T47D (cell line): ENCODE measurements at regions not wholly inside any gene's neighbourhood (a gene's known extent, or its start where the extent isn't known, plus 50 kb on each side); places are given as distances from the start of the nearest gene placed in this dataset.

Experiments
- DNase-seq, 2 experiments: peaks; one replicate each; pipeline versions ENCODE4 v3.0.0 to v3.0.0-alpha.2; 2011 to 2012; ENCODE audit warnings: low read depth in 1 of 2, low spot score in 1 of 2
- JUND ChIP-seq: IDR thresholded peaks from 2 replicates; pipeline ENCODE4 v1.6.1; 2012; ENCODE audit warnings: low read depth
- in situ Hi-C: cut with HindIII; loops from 2 replicates; pipeline ENCODE4 v1.10.0; 2016; ENCODE audit warnings: low sequenced_read_pairs, low pct_unique_long_range_greater_than_20kb

DNA sequence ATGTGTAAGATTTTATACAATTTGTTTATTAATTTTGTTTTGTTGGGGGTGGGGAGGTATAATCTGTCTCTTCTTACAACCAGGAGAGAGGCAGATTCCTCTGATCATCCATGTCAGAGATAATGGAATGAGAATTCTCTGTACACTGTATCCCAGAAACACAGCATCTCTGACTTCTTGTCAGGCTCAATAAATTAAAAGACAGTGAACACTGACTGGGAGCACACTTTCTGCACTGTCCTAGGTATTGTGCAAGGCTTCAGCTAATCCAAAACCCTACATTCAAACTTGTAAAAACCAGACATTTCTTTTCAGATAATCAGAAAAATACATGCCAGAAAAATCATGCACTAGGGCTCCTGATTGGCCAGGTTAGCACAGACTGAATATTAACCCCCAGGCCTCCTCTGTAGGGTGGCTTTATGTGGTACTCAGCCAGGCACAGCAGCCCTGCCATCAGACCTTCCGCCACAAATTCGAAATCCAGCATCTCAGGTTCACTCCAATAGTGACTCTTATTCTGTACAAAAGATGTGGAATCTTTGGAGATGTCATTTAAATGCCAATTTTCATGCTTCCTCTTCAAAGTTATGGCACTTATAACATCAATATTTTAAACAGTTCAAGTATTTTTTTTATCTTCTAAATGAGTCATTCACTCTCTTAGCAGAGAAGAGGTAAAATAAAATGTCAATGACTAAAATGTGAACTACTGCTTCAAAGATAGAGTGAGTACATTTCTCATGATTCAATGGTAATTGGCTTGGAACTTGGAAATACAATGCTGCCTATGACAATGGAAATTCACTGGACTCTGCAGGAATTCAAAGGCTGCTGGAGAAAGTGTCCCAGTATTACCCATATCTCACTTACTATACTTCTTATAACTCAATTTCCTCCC, 211.5 kb downstream of the KLF12 start:
- no peak for DNase-seq
- TF ChIP-seq JUND, result no peak
- in situ Hi-C loops, result no loop called here

DNA sequence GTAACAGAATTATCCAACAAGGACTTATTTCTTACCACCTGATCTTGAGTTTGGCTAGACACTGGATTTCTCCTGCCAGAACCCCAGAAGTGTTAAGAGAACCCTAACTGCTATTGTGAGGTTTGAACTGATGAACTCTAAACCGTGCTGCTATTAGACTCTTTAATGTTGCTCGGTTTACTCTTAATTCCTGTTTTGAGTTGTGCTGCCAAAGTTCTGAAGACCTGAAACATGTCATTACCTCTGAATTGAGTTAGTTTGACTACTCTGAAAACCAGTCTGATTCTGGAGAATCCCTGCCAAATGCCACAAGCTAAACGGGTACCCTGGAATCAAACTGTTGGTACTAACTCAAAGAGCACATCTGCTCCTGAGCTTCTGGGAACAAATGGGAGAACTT, 215.5 kb downstream of the KLF12 start:
- in situ Hi-C loops, result no loop called here
- TF ChIP-seq JUND, result no peak
- no peak for DNase-seq

DNA sequence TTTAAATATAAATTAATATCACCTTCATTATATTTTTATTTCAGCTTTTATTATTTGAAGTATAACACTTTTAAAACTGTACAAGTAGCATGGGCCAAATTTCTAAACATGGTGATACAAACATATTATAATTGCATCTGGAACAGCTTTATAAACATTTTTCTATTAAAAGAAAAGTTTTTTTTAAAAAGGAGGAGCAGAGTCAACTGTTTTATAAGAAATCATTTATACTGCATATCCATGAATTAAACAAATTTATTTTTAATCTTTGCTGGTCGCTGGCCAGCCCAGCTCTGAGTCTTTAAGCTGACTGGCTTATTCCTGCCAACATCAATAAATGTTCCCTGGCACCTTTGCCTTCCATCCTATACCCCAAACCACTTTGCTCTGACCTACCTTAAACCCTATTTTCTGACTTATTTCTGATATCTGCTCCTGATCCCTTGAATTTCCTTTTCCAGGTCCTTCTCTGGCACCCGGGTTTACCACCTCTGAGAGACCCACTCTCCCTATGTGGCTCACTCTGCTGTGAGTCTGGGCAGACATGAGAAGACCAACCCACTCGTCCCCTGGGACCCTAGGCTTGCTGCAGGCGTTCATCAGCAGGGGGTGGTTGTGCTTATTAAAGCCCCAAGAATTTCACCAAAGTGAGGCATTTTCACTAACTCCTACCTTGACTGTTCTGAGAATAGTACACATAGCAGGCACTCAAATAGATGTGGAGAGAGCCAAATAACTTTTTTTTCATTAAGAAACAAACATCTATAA, 220.3 kb downstream of the KLF12 start:
- in situ Hi-C loops, result no loop called here
- no peak for TF ChIP-seq JUND
- DNase-seq, result no peak

DNA sequence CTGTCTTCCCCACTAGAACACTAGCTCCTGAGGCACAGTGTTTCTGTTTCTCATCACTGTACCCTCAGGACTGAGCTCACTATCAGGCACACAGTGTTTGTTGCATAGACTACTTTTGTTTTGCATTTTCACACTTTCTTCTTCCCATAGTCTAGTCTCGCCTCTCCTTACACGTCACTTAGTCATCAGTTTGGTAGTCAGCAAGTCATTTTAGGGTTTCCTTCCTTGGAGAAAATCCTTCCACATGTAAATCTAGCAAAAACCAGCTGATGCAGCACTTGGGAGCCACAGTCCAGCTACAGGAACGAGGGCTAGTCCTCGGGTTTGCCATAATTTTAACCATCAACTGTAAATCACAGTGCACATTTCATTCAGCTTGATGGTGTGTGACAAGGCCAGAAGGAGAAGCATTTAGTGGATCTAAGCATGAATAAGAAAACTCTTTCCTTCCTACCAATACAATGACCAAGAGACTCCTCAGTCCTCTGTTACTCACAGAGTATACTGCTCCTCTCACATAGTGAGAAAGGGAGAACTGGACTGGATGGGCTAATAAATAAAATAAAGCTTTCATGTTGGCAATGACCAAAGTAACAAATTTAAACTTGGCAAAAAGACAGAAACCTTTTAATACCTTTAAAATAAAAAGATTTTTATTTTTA, 221.0 kb downstream of the KLF12 start:
- no peak for DNase-seq
- in situ Hi-C loops, result no loop called here
- no peak for TF ChIP-seq JUND

DNA sequence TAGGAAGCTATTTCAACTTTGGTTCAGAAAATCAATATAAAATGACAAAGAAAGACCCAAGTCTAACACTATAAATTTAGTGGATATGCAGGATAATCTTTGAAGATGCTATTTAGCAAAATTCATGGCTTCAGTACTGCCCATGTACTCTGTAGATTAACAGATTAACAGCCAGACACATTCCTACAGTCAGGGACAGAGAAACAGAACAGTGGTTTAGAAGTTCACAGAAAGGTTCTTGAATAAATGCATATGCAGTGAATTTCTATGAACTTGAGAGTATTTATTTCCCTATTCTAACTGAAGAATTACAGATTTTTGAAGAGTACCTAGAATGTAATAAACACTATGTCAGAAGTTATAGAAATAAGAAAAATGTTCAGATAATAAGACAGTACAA, 222.8 kb downstream of the KLF12 start:
- in situ Hi-C loops, result no loop called here
- TF ChIP-seq JUND, result no peak
- no peak for DNase-seq

DNA sequence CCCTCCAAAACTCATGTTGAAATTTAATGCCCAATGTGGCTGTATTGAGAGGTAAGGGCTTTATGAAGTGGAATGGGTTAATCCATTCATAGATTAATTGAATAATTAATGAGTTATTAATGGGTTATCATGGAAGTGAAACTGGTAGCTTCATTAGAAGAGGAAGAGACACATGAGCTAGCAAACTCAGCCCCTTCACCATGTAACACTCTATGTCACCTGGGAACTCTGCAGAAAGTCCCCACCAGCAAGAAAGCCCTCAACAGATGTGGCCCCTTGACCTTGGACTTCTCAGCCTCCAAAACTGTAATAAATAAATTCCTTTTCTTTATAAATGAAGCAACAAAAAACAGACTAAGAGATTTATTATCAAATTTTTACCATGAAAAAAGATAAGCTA, 223.5 kb downstream of the KLF12 start:
- DNase-seq, result no peak
- TF ChIP-seq JUND, result no peak
- in situ Hi-C loops, result no loop called here

DNA sequence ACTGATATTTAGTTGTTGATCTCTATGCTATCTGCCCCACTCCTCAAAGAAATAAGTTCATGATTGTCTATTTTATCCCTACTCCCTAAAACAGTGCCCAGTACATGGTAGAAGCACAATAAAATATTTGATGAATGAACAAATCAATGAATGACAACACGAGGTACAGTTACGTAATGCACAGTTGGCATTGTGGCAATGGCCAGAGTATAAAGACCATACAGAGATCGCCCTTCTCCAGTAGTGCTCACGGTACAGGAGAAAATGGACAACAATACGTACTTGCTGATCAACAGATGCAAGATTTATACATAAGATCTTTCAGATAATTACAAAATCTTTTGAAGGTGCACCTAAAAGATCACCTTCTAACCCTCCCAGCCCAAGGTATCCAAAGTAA, 225.4 kb downstream of the KLF12 start:
- DNase-seq, result no peak
- in situ Hi-C loops, result no loop called here
- no peak for TF ChIP-seq JUND

DNA sequence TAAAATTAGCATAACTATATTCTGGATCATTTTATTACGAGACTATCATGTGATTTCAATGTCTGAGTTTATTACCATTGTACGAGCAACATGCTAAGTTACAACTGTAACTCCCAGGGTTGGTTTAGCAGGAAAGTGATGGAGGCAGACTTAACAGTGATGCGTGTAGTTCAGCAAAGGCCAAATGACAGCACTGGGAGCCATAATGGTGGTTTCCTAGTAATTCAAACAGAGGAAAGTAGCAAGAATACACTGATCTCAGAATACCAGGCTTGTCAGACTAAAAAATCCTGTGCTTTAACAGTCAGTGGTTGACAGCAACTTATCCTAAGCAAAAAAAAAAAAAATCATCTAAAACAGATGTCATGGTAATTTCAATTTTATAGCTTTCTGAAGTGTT, 229.6 kb downstream of the KLF12 start:
- in situ Hi-C loops, result no loop called here
- no peak for TF ChIP-seq JUND
- no peak for DNase-seq

DNA sequence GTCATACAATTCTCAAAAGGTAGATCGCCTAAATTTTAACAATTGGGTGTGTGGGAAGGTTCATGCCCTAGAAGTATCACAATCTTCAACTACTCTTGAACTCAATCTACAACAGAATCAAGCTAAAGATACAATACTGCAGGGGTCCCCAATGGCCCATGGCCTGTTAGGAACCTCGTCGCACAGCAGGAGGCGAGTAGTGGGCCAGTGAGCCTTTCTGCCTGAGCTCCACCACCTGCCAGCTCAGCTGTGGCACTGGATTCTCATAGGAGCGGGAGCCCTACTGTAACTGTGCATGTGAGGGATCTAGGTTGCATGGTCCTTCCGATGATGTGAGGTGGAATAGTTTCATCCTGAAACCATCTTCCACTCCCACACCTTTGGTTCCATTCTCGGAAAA, 230.6 kb downstream of the KLF12 start:
- TF ChIP-seq JUND, result no peak
- no peak for DNase-seq
- in situ Hi-C loops, result no loop called here

DNA sequence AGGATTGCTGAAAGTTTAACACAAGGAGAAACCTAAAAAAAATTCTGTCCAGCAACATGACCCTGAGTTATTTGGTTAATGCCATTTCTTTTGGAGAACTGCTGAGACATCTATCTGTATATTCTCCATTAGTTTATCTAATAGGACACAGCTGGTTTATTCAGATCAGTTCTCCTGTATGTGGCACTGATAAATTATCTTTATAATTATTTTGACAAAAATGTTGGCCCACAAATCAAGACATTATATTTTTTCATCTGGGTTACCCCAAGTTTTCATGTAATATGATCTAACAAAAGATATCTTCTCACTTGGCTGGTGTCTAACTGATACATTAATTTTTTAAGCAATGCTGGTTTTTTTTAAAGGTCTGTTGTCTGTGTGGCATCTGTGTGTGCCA, 231.4 kb downstream of the KLF12 start:
- no peak for DNase-seq
- no peak for TF ChIP-seq JUND
- in situ Hi-C loops, result no loop called here

DNA sequence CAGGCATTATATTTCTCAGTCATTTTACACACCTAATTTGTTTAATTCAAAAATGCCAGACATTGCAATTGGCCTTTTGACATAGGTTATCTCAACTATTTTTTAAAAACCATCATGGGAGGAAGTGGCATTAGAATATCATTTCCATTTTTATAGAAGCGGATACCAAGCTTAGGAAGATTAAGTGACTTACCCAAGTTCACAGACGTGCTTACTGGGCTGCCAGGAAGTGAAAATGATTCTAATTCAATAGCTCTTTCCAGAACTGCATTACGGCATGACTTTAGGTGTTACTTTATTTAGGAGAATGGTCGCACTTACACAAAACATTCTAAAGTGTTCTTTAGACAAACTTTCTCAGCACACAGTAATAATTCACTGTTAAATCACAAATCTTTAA, 231.9 kb downstream of the KLF12 start:
- no peak for DNase-seq
- in situ Hi-C loops, result no loop called here
- TF ChIP-seq JUND, result no peak

DNA sequence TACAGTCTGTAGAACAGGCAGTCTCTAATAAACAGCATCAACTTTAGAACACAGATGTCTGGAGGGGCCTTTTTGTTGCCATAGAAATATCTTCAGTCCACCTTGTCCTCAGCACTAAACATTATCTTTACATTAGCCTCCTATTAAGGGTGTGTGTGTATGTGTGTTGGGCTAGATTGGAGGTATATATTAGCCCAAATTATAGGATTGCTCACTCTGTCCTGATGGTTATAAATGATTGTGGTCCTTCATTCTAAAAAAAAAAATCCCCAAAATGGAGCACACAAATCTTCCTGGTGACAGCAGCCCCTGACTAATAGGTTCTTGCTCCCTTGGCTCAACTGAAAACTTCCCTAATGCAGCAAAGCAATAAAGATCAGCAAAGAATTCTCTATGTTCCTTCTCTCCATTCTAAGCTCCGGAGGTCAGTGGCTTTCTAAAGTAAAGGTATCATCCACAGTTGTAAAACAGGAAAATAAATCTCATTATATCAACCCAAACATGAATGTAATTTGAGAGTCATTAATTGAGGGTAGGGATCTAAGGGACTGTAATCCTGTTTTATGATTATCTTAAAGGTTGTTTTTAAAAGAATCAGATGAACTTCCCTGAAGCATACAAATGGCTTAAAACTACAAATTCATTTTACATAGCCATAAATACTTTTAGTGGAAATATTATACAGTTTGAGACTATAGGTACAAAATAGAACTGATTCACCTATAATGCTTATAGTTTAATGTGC, 232.7 kb downstream of the KLF12 start:
- no peak for TF ChIP-seq JUND
- in situ Hi-C loops, result no loop called here
- no peak for DNase-seq
